ENCODE measurements at regions not wholly inside any gene's neighbourhood (a gene's known extent, or its start where the extent isn't known, plus 50 kb on each side); places are given as distances from the start of the nearest gene placed in this dataset.
A peak's percentile ranks its signal among the peaks of the same experiment; 100 is the strongest.

DNA sequence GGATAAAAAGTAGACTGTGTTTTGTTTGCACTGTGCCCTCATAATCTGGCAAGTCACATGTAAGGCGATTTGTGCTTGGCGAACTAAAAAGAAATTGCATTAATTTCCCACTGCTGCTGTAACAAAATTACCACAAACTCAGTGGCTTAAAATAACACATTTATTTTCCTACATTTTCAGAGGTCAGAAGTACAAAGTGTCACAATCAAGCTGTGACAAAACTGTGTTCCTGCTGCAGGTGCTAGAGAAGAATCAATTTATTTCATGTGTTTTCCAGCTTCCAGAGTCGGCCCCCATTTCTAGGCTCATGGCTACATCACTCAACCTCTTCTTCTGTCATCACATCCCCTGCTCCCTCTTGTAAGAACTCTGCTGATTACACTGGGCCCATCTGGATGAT is 158.6 kb upstream of the UFM1 start:
- no peak overlapping the region for H3K4me3 Mint-ChIP-seq
- H3K4me1 Mint-ChIP-seq = no peaks in the 10 kb centered on the region
- intact Hi-C loops (cut with micrococcal nuclease) = no loop called here
- no peak for DNase-seq
- H3K27me3 Mint-ChIP-seq = no peaks in the 10 kb centered on the region
- H3K36me3 Mint-ChIP-seq (ENCODE audit: low read depth) = no peaks in the 10 kb centered on the region
- H3K9me3 Mint-ChIP-seq = no peaks in the 10 kb centered on the region
- no peak overlapping the region for H3K27ac Mint-ChIP-seq

DNA sequence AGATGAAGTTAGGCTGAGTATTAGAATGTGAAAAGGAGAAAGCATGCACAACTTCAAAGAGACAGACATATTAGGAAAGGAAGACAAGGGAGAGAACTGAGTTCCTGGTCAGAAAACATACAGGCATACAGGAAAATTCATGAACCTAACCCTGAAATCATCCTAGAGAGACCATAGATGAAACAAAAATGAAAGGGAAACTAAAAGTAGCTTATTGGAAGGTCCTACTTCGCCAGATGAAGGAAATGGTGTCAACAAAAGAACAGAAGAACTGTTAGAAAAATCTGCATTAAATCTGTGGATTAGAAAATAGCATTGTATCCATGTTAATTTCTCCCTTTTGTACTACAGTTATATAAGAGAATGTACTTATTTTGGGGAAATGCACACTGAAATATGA is 169.0 kb upstream of the UFM1 start:
- Mint-ChIP-seq H3K4me1 (peaks cover 11% of the 10 kb centered on the region), H3K27ac (peak overlapping the region; percentile 49), H3K27me3 (no peaks in the 10 kb centered on the region), H3K36me3 (ENCODE audit: low read depth) (no peaks in the 10 kb centered on the region), H3K4me3 (peak overlapping the region; percentile 71), H3K9me3 (peaks cover 12% of the 10 kb centered on the region)
- intact Hi-C loops (cut with micrococcal nuclease) = no loop called here
- DNase-seq = no peak

DNA sequence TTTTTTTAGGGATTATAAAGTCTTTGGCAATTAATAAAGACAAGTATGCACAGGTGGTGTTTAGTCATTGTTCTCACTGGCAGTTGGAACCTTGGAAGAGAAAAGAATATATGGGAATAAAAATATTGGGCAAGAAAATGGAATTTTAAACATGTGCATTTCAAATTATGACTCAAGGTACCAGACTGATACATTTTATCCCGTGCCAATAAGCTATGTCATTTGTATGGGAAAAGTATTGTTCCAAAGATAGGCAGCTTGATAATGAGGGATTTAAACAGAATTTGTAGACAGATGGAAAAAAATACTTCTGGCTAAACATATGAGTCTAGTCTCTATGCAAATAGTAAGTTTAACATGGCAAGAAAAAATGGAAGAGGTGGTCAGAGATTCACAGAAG is 169.5 kb upstream of the UFM1 start:
- Mint-ChIP-seq H3K9me3 (peaks cover 12% of the 10 kb centered on the region), H3K27ac (no peak overlapping the region), H3K4me1 (peaks cover 11% of the 10 kb centered on the region), H3K27me3 (no peaks in the 10 kb centered on the region), H3K4me3 (peak overlapping the region; percentile 71), H3K36me3 (ENCODE audit: low read depth) (no peaks in the 10 kb centered on the region)
- intact Hi-C loops (cut with micrococcal nuclease) = no loop called here
- no peak for DNase-seq

DNA sequence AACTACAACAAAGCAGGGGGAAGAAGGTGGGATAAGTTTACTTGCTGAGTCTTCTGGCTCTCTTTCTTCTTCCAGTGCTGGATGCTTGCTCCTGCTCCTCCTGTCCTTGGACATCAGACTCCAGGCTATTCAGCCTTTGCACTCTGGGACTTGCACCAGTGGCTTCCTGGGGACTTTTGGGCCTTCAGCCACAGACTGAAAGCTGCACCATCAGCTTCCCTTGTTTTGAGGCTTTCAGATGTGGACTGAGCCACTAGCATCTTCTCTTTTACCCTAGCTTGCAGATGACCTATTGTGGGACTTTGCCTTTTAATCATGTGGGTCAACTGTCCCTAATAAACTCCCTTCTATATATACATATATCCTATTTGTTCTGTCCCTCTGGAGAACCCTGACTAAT is 173.0 kb upstream of the UFM1 start:
- no peak overlapping the region for H3K27ac Mint-ChIP-seq
- H3K9me3 Mint-ChIP-seq = peaks cover 7% of the 10 kb centered on the region
- no peaks in the 10 kb centered on the region for H3K27me3 Mint-ChIP-seq
- H3K4me1 Mint-ChIP-seq = peaks cover 9% of the 10 kb centered on the region
- no peak for DNase-seq
- intact Hi-C loops (cut with micrococcal nuclease) = no loop called here
- H3K36me3 Mint-ChIP-seq (ENCODE audit: low read depth) = no peaks in the 10 kb centered on the region
- no peak overlapping the region for H3K4me3 Mint-ChIP-seq

DNA sequence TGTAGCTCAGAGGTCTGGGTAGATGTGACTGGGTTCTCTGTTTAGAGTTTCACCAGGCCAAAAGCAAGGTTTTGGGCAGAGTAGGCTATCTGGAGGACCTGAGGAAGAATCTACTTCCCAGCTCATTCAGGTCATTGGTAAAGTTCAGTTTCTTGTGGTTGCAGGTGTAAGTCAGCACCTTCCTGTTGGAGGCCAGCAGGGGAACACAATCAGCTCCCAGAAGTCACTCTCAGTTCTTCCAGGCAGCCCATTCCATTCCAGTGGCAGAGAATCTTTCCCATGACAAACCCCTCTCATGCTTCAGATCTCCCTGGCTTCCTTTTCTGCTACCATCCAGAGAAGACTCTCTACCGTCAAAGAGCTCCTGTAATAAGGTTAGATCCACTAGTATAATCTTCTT is 176.2 kb upstream of the UFM1 start:
- H3K4me1 Mint-ChIP-seq = no peaks in the 10 kb centered on the region
- no peaks in the 10 kb centered on the region for H3K27me3 Mint-ChIP-seq
- H3K27ac Mint-ChIP-seq = no peak overlapping the region
- intact Hi-C loops (cut with micrococcal nuclease) = no loop called here
- H3K4me3 Mint-ChIP-seq = no peak overlapping the region
- no peak for DNase-seq
- H3K9me3 Mint-ChIP-seq = peaks cover 2% of the 10 kb centered on the region
- no peaks in the 10 kb centered on the region for H3K36me3 Mint-ChIP-seq (ENCODE audit: low read depth)

DNA sequence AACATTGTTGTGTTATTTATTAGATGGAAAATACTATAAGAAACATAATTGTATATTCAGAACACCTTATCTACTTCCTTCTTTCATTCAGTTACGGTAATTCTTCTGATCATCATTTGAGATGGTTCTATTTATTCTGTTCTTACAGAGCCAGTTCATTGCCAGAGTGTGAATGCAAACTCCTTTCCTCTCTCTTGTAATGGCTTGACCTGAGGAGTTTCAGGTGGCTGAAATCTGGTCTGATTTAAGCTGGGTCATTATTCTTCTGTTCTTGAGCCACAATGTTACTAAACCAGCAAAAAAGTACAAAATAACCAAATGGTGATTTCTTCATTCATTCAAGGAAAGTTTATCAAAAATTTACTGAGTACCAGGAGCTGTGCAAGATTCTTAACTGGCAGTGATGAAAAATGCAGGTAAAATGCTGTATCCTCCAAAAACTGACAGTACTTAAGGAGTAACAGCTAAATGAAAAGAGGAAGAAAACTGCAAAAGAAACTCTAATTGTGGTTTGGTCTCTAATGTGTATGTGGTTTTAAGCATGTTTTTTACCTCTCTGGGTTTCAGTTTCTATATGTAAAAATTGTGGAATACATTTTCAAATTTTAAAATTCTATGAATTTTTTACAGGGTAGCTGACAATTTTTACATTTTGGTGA is 182.4 kb upstream of the UFM1 start:
- Mint-ChIP-seq H3K36me3 (ENCODE audit: low read depth) (no peaks in the 10 kb centered on the region), H3K27me3 (no peaks in the 10 kb centered on the region), H3K4me1 (peaks cover 7% of the 10 kb centered on the region), H3K9me3 (no peaks in the 10 kb centered on the region), H3K4me3 (no peak overlapping the region), H3K27ac (no peak overlapping the region)
- intact Hi-C loops (cut with micrococcal nuclease) = no loop called here
- DNase-seq = no peak

DNA sequence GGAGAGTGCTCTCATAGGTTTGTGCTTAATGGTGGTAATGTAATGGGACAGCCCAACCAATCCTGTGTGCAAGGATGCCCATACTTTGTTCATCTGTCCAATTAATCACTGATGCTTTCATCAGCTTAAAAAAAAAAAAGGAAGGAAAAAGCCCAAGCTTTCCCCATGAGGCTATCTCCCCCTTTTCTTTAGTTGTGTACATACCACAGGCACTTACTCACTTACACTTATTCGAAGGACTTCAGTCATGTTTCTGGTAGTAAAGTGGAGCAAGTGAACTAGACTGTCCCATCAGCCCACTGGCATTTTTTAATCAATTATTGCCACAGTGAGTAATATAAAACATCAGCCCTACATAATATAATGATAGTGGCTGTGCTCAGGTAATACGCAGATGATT is 183.5 kb upstream of the UFM1 start:
- Mint-ChIP-seq H3K27ac (no peak overlapping the region), H3K27me3 (no peaks in the 10 kb centered on the region)
- intact Hi-C loops (cut with micrococcal nuclease) = no loop called here

DNA sequence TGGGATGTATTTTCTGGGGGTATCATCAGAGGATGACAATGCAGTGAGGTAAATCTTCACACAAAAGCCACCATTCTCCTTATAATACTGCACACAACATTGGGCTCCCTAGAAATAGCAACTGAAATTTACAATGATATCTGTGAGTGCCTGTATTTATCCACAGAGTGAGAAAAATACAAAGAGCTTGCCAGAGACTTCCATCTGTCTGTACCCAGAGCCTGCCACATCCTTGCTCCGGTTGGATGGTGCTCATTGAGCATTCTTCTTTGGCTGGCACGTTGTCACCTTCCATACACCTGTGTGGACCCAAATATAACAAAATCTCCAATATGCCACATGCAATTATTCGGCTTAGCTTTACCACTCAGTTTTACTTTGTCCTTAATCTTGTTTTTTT is 189.5 kb upstream of the UFM1 start:
- no peaks in the 10 kb centered on the region for H3K27me3 Mint-ChIP-seq
- H3K36me3 Mint-ChIP-seq (ENCODE audit: low read depth) = no peaks in the 10 kb centered on the region
- H3K9me3 Mint-ChIP-seq = peaks cover 10% of the 10 kb centered on the region
- intact Hi-C loops (cut with micrococcal nuclease) = no loop called here
- no peak overlapping the region for H3K4me3 Mint-ChIP-seq
- no peak for DNase-seq
- no peak overlapping the region for H3K27ac Mint-ChIP-seq
- H3K4me1 Mint-ChIP-seq = no peaks in the 10 kb centered on the region

More for the DNA sequence above, 183.5 kb upstream of the UFM1 start:
- no peaks in the 10 kb centered on the region for H3K36me3 Mint-ChIP-seq (ENCODE audit: low read depth)
- H3K4me3 Mint-ChIP-seq = no peak overlapping the region
- H3K9me3 Mint-ChIP-seq = no peaks in the 10 kb centered on the region
- DNase-seq = no peak
- peaks cover 7% of the 10 kb centered on the region for H3K4me1 Mint-ChIP-seq

DNA sequence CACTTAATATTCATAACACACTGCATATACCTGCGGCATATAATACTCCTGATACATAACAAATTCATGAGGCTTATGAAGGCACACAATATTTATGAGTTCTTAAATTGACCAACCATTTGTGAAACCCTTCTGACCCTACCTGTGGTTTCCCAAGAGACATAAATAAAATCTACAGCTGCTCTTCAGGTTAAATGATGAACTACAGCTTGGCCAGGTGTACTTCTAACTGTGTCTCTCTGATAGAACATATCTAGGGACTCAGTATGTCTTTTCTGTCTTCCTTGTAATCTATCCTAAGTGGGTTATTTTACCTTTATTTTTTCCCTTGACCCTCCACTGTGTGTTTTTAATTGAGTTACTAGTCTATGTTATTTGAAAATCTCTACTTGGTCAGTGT is 189.9 kb upstream of the UFM1 start:
- H3K4me1 Mint-ChIP-seq = no peaks in the 10 kb centered on the region
- no peak overlapping the region for H3K4me3 Mint-ChIP-seq
- peaks cover 10% of the 10 kb centered on the region for H3K9me3 Mint-ChIP-seq
- no peaks in the 10 kb centered on the region for H3K27me3 Mint-ChIP-seq
- intact Hi-C loops (cut with micrococcal nuclease) = no loop called here
- no peaks in the 10 kb centered on the region for H3K36me3 Mint-ChIP-seq (ENCODE audit: low read depth)
- H3K27ac Mint-ChIP-seq = no peak overlapping the region
- DNase-seq = no peak

DNA sequence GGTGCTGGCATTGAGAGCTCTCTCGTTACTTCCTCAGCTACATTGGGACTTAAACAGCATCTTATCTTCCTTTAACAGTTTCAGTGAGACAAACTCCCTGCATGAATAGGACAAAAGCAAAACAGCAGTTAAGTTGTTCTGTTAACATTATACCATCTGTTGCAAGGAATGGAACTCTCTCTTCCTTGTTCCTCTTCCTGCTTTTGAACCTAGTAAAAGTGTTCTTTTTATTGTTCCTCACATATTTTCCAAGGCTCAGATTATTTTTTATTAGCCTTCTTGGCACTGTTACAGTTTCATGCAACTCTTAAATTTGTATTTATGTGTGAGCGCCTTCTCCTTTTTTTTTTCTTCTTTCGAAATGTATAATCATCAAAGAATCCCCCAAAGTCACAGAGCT is 202.6 kb upstream of the UFM1 start:
- Mint-ChIP-seq H3K36me3 (ENCODE audit: low read depth) (no peaks in the 10 kb centered on the region), H3K4me1 (no peaks in the 10 kb centered on the region), H3K4me3 (no peak overlapping the region), H3K27me3 (no peaks in the 10 kb centered on the region), H3K9me3 (peaks cover 21% of the 10 kb centered on the region), H3K27ac (no peak overlapping the region)
- DNase-seq = no peak
- intact Hi-C loops (cut with micrococcal nuclease) = no loop called here

DNA sequence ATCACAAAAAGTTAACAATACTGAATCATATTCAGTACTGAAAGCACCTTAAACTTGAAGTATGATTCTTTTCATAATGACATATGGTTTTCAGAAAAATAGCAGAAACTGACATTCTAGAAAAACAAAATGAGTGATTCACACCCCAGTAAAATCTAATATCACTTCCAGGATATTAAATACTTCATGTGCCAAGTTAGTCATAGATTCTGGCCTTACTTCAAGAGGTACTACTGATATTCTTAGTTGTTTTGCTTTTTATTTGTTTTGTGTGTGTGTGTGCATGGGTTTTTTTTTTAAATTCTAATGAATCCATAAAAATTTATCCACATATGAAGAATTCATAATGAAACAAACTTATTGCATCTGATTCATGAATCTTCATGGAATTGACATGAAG is 207.9 kb upstream of the UFM1 start:
- DNase-seq = no peak
- intact Hi-C loops (cut with micrococcal nuclease) = no loop called here
- Mint-ChIP-seq H3K4me3 (no peak overlapping the region), H3K36me3 (ENCODE audit: low read depth) (no peaks in the 10 kb centered on the region), H3K9me3 (peaks cover 6% of the 10 kb centered on the region), H3K27ac (no peak overlapping the region), H3K27me3 (no peaks in the 10 kb centered on the region), H3K4me1 (no peaks in the 10 kb centered on the region)

DNA sequence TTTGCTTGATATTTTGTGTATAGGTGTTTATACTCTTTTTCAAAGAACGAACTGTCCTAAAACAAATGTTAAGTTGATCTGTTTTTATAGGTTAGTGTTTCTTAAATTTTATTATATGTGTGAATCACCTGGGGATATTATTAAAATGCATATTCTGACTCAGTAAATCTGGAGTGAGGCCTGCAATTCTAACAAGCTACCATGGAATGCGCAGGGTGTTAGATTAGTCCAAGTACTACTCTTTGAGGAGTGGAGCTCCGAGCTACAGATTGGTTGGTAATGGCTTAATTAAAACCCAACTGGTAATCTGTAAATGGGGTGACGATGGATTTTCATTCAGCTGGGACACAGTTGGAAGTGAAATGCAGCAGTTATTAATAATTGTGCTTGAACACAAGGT is 214.1 kb upstream of the UFM1 start:
- no peaks in the 10 kb centered on the region for H3K9me3 Mint-ChIP-seq
- DNase-seq = no peak
- H3K4me3 Mint-ChIP-seq = no peak overlapping the region
- H3K36me3 Mint-ChIP-seq (ENCODE audit: low read depth) = no peaks in the 10 kb centered on the region
- intact Hi-C loops (cut with micrococcal nuclease) = no loop called here
- no peak overlapping the region for H3K27ac Mint-ChIP-seq
- no peaks in the 10 kb centered on the region for H3K4me1 Mint-ChIP-seq
- H3K27me3 Mint-ChIP-seq = no peaks in the 10 kb centered on the region

DNA sequence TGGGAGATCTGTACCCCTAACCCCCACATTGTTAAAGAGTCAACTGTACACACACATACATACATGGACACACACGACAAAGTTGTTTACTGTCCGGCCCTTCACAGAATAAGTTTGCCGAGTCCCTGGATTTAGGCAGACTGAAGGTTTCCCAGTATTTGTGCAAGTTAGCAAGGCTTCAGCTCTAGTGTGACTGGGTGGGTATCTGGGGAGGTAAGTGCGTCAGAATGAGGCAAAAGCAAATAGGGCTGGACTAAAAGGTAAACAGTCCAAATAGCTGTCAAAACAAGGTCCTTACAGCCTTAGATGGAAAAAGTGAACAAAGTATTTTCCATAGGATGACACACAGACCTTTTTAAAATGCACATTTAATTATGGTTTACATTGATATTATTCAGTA is 228.4 kb upstream of the UFM1 start:
- intact Hi-C loops (cut with micrococcal nuclease) = no loop called here
- Mint-ChIP-seq H3K4me1 (no peaks in the 10 kb centered on the region), H3K27me3 (no peaks in the 10 kb centered on the region), H3K27ac (no peak overlapping the region), H3K36me3 (ENCODE audit: low read depth) (no peaks in the 10 kb centered on the region), H3K9me3 (no peaks in the 10 kb centered on the region), H3K4me3 (no peak overlapping the region)
- no peak for DNase-seq

DNA sequence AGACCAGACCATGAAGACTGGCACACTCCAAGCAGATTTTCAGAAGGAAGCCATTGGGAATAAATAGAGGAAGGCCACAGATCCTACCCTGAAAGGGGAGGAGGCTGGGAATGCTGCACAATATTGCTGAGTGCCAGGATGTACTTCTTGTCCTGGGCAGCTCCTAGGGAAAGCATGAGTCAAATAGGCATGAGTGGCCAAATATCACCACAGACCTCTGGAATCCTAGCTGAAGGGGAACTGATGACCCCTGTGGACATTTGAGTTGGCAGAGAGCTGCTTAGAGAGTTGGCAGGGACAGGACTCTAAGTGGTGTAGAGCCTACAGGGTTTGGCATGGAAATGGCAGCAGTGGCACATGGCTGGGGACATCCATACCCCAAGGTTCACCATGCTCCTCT is 234.3 kb upstream of the TRPC4 start:
- Mint-ChIP-seq H3K4me1 (no peaks in the 10 kb centered on the region), H3K4me3 (no peak overlapping the region), H3K27me3 (no peaks in the 10 kb centered on the region), H3K9me3 (peaks cover 3% of the 10 kb centered on the region), H3K27ac (no peak overlapping the region), H3K36me3 (ENCODE audit: low read depth) (no peaks in the 10 kb centered on the region)
- no peak for DNase-seq
- intact Hi-C loops (cut with micrococcal nuclease) = no loop called here

DNA sequence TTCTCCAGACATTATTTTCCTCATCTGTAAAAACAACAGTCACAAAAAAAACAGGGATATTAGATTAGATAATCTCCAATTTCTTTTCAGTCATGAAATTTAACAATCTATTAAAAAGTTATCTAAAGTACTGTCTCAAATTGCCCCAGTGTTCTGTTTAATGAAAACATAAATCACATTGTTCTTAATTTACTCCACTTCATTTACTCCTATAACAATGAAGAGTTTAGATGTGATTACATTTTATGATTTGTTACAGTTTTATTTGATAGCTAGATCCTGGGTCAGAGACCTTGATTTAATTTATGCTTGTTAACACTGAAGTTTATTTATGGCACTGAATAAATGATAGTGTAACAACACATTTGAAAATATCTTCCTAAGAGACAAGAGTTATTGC is 230.2 kb upstream of the TRPC4 start:
- Mint-ChIP-seq H3K4me3 (no peak overlapping the region), H3K27me3 (no peaks in the 10 kb centered on the region), H3K36me3 (ENCODE audit: low read depth) (no peaks in the 10 kb centered on the region), H3K27ac (no peak overlapping the region), H3K9me3 (peaks cover under 1% of the 10 kb centered on the region), H3K4me1 (no peaks in the 10 kb centered on the region)
- DNase-seq = no peak
- intact Hi-C loops (cut with micrococcal nuclease) = no loop called here
